ENCODE measurements at regions not wholly inside any gene's neighbourhood (a gene's known extent, or its start where the extent isn't known, plus 50 kb on each side); places are given as distances from the start of the nearest gene placed in this dataset.

DNA sequence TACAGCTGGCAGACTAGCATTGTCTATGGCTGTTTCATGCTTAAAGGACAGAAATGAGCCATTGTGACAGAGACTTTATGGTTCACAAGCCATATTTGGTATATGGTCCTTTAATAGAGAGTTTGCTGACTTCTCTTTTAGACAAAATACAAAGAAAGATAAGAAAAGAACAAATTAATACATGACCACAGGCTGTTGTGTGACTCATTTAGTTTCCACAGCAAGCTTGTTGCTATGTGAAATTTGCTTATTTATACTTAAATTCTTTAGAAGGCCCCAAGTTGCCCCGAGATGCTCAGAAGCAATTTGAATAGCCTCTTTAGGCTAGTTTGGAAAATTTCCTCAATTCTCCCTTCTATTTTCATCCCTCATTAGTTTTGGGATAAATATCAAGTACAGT, 315.3 kb upstream of the RPS23 start:
- TF ChIP-seq, protein P1, sequence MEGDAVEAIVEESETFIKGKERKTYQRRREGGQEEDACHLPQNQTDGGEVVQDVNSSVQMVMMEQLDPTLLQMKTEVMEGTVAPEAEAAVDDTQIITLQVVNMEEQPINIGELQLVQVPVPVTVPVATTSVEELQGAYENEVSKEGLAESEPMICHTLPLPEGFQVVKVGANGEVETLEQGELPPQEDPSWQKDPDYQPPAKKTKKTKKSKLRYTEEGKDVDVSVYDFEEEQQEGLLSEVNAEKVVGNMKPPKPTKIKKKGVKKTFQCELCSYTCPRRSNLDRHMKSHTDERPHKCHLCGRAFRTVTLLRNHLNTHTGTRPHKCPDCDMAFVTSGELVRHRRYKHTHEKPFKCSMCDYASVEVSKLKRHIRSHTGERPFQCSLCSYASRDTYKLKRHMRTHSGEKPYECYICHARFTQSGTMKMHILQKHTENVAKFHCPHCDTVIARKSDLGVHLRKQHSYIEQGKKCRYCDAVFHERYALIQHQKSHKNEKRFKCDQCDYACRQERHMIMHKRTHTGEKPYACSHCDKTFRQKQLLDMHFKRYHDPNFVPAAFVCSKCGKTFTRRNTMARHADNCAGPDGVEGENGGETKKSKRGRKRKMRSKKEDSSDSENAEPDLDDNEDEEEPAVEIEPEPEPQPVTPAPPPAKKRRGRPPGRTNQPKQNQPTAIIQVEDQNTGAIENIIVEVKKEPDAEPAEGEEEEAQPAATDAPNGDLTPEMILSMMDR (IDR thresholded peaks at IDR 0.05): no peak
- TF ChIP-seq SIN3A (IDR thresholded peaks at IDR 0.05; ENCODE audit: borderline replicate concordance, insufficient read depth, low read depth, low read length): no peak
- TF ChIP-seq POLR2AphosphoS5 (IDR thresholded peaks at IDR 0.05; ENCODE audit: low read depth, low read length): no peak
- no peak for TF ChIP-seq REST (IDR thresholded peaks at IDR 0.05; ENCODE audit: insufficient read depth in 1 of 2, low read depth in 2 of 2, low read length in 1 of 2)
